Endothelial cell of umbilical vein (primary cell): ENCODE measurements at regions not wholly inside any gene's neighbourhood (a gene's known extent, or its start where the extent isn't known, plus 50 kb on each side); places are given as distances from the start of the nearest gene placed in this dataset.

ENCODE experiments used
- BruUV-seq: library from RNA; stranded (reverse); fragments of 400-500 nt; replicated peaks from 2 replicates; lab custom pipeline; 2021; lab: Mats Ljungman, UMichigan
- CTCF ChIA-PET: fragments of 300-600, 350-600 bp; sonication (Branson Sonifier 250); formaldehyde crosslinking; loops from one replicate; lab custom pipeline; 2021; ENCODE audit warnings: antibody characterized with exemption, inconsistent platforms; lab: Charles Lee
- POLR2A ChIA-PET: fragments of 300-600, 350-600 bp; sonication (Branson Sonifier 250); formaldehyde crosslinking; loops from one replicate; lab custom pipeline; 2021; ENCODE audit warnings: antibody characterized with exemption, inconsistent platforms; lab: Charles Lee
- DNase-seq: peaks from one replicate; pipeline ENCODE4 v3.0.0-alpha.2; 2011; ENCODE audit warnings: low read depth, low spot score
- FAIRE-seq: peaks from 2 replicates; lab custom pipeline; 2011; peaks lifted over from hg19 to GRCh38; lab: Jason Lieb, UNC
- H2AFZ ChIP-seq: 2 replicates; pipeline ENCODE4 v1.6.0; 2012; ENCODE audit warnings: low read depth, low read length, control low read depth, inconsistent platforms
- H3K27ac ChIP-seq: 2 replicates; pipeline ENCODE4 v1.5.1; 2011; ENCODE audit warnings: low read depth, mild to moderate bottlenecking, control low read depth, low read length, moderate library complexity; ENCODE audit not compliant: insufficient read depth
- H3K27me3 ChIP-seq, 2 experiments: 2 replicates each; pipeline versions ENCODE4 v1.6.0 to v1.6.1; 2011; ENCODE audit warnings: low read length in 2 of 2, mixed read lengths in 1 of 2; ENCODE audit not compliant: control insufficient read depth in 2 of 2, insufficient read depth in 2 of 2
- H3K36me3 ChIP-seq, 2 experiments: 2 replicates in 1 of 2; 3 replicates in 1 of 2; pipeline ENCODE4 v1.5.1; 2011; ENCODE audit warnings: low read length in 2 of 2, mild to moderate bottlenecking in 1 of 2, moderate library complexity in 1 of 2; ENCODE audit not compliant: control insufficient read depth in 2 of 2, insufficient read depth in 2 of 2; ENCODE audit errors: extremely low read depth in 1 of 2
- H3K4me1 ChIP-seq: 3 replicates; pipeline ENCODE4 v1.5.1; 2011; ENCODE audit warnings: mild to moderate bottlenecking, low read length; ENCODE audit not compliant: control insufficient read depth, insufficient read depth; ENCODE audit errors: extremely low read depth
- H3K4me2 ChIP-seq: 2 replicates; pipeline ENCODE4 v1.6.1; 2011; ENCODE audit warnings: low read length, control low read depth, mixed read lengths; ENCODE audit not compliant: insufficient read depth
- H3K4me3 ChIP-seq, 3 experiments: fragments of 200-600 bp in 1 of 3; sonication (generic), shearing (Covaris generic) in 1 of 3; replicated peaks in 1 of 3; 2 replicates each; pipeline ENCODE4 v1.5.1; 2011 to 2016; ENCODE audit warnings: control low read depth in 3 of 3, low read length in 3 of 3, mild to moderate bottlenecking in 2 of 3, inconsistent platforms in 1 of 3, low read depth in 1 of 3, moderate library complexity in 1 of 3; ENCODE audit not compliant: insufficient read depth in 1 of 3
- H3K79me2 ChIP-seq: 2 replicates; pipeline ENCODE4 v1.6.0; 2012; ENCODE audit warnings: low read length, inconsistent platforms; ENCODE audit not compliant: control insufficient read depth, insufficient read depth
- H3K9ac ChIP-seq: replicated peaks from 2 replicates; pipeline ENCODE3; 2011; ENCODE audit warnings: low read length, control low read depth; ENCODE audit not compliant: insufficient read depth; ENCODE audit errors: extremely low read depth
- H3K9me1 ChIP-seq: replicated peaks from 3 replicates; pipeline ENCODE4 v1.6.0; 2011; ENCODE audit warnings: mild to moderate bottlenecking, low read length; ENCODE audit not compliant: control insufficient read depth, insufficient read depth; ENCODE audit errors: extremely low read depth
- H3K9me3 ChIP-seq: replicated peaks from 2 replicates; pipeline ENCODE4 v1.5.1; 2012; ENCODE audit warnings: low read length, inconsistent platforms; ENCODE audit not compliant: control insufficient read depth, insufficient read depth
- H4K20me1 ChIP-seq: replicated peaks from 2 replicates; pipeline ENCODE3; 2011; ENCODE audit warnings: mild to moderate bottlenecking, low read length; ENCODE audit not compliant: control insufficient read depth, insufficient read depth; ENCODE audit errors: extremely low read depth
- CTCF ChIP-seq, 2 donors: IDR thresholded peaks; 1 replicate in 1 of 2; 2 replicates in 1 of 2; pipeline ENCODE4 v1.5.1; 2011; ENCODE audit warnings: low read length in 2 of 2, mild to moderate bottlenecking in 2 of 2, moderate library complexity in 2 of 2, control low read depth in 1 of 2, inconsistent platforms in 1 of 2, low read depth in 1 of 2; ENCODE audit not compliant: insufficient read depth in 1 of 2; ENCODE audit errors: extremely low read depth in 1 of 2
- EZH2 ChIP-seq: IDR thresholded peaks from 2 replicates; pipeline ENCODE4 v1.6.1; 2012; ENCODE audit warnings: borderline replicate concordance, low read depth, mild to moderate bottlenecking, moderate library complexity, low read length, inconsistent platforms; ENCODE audit not compliant: severe bottlenecking
- FOS ChIP-seq: IDR thresholded peaks from 2 replicates; pipeline ENCODE4 v1.6.1; 2011; ENCODE audit warnings: mild to moderate bottlenecking, low read length, moderate library complexity, borderline replicate concordance; ENCODE audit not compliant: insufficient read depth
- GATA2 ChIP-seq: IDR thresholded peaks from 2 replicates; pipeline ENCODE4 v1.7.0; 2011; ENCODE audit warnings: low read depth, mild to moderate bottlenecking, moderate library complexity, mixed read lengths, low read length; ENCODE audit not compliant: insufficient read length, insufficient read depth
- JUN ChIP-seq: IDR thresholded peaks from 2 replicates; pipeline ENCODE4 v1.6.1; 2011; ENCODE audit warnings: borderline replicate concordance, low read depth; ENCODE audit not compliant: insufficient read length, insufficient read depth
- MAX ChIP-seq: IDR thresholded peaks from 2 replicates; pipeline ENCODE4 v1.6.1; 2011; ENCODE audit not compliant: insufficient read depth, insufficient read length
- MYC ChIP-seq: IDR thresholded peaks from one replicate; pipeline ENCODE4 v1.6.1; 2011; ENCODE audit warnings: mild to moderate bottlenecking, low read depth, low read length
- POLR2A ChIP-seq: IDR thresholded peaks from 2 replicates; pipeline ENCODE4 v1.6.1; 2012; ENCODE audit warnings: low read depth, mild to moderate bottlenecking, control low read depth, low read length
- POLR2AphosphoS5 ChIP-seq: IDR thresholded peaks from 2 replicates; pipeline ENCODE4 v1.6.1; 2012; ENCODE audit warnings: low read depth, mild to moderate bottlenecking, control low read depth, low read length, moderate library complexity; ENCODE audit not compliant: insufficient read depth
- dilution Hi-C: fragments of 300-500 bp; cut with MboI; formaldehyde crosslinking; loops from one replicate; pipeline ENCODE4 v1.15.0; 2019; ENCODE audit warnings: low sequenced_read_pairs; ENCODE audit not compliant: extremely low pct_ligation_motif_present
- intact Hi-C: fragments of 100-400 bp; cut with micrococcal nuclease; formaldehyde crosslinking; loops from one replicate; pipeline ENCODE4 v1.10.0; 2022

GRCh38 chr2:45207101-45207500 is 197.8 kb upstream of the SIX2 start:
- Histone ChIP-seq H3K27ac (no peak overlapping the region), H3K9me3 (no peaks in the 10 kb centered on the region), H3K27me3 (no peaks in the 10 kb centered on the region), H3K4me1 (no peaks in the 10 kb centered on the region), H3K36me3 (no peaks in the 10 kb centered on the region), H3K79me2 (no peaks in the 10 kb centered on the region), H3K4me3 (no peak overlapping the region), H4K20me1 (no peaks in the 10 kb centered on the region), H3K9me1 (no peaks in the 10 kb centered on the region), H2AFZ (no peak overlapping the region), H3K4me2 (no peak overlapping the region), H3K9ac (no peak overlapping the region)
- TF ChIP-seq GATA2 (peak; percentile 85), POLR2AphosphoS5 (no peak)
- BruUV-seq = no TSS peak
- DNase-seq (peak; percentile 17), FAIRE-seq (no peak)
- intact Hi-C loops = no loop called here
- dilution Hi-C loops = no loop called here
- ChIA-PET POLR2A (no interaction called here), CTCF (no interaction called here)

GRCh38 chr2:45205985-45206384 is 196.7 kb upstream of the SIX2 start:
- CTCF ChIA-PET = no interaction called here
- intact Hi-C loops = no loop called here

More at GRCh38 chr2:45205985-45206384, 196.7 kb upstream of the SIX2 start:
- FAIRE-seq (no peak), DNase-seq (no peak)
- Histone ChIP-seq H3K27ac (no peak overlapping the region), H3K27me3 (no peaks in the 10 kb centered on the region), H3K9me3 (no peaks in the 10 kb centered on the region), H3K36me3 (no peaks in the 10 kb centered on the region), H3K79me2 (no peaks in the 10 kb centered on the region), H3K4me1 (no peaks in the 10 kb centered on the region), H3K9ac (no peak overlapping the region), H3K4me2 (no peak overlapping the region), H3K4me3 (no peak overlapping the region), H4K20me1 (no peaks in the 10 kb centered on the region), H2AFZ (no peak overlapping the region), H3K9me1 (no peaks in the 10 kb centered on the region)
- POLR2A ChIA-PET = no interaction called here
- TF ChIP-seq CTCF (IDR thresholded peaks at IDR 0.05; ENCODE audit: extremely low read depth in 1 of 2, insufficient read depth in 1 of 2, low read depth in 1 of 2, low read length in 2 of 2) = no peak
- TF ChIP-seq GATA2 = no peak
- no peak for TF ChIP-seq JUN
- no peak for TF ChIP-seq POLR2A
- TF ChIP-seq EZH2 = no peak
- TF ChIP-seq MYC = no peak
- no peak for TF ChIP-seq MAX
- TF ChIP-seq FOS = no peak
- TF ChIP-seq POLR2AphosphoS5 = no peak
- dilution Hi-C loops = no loop called here
- no TSS peak for BruUV-seq
